ENCODE measurements at regions not wholly inside any gene's neighbourhood (a gene's known extent, or its start where the extent isn't known, plus 50 kb on each side); places are given as distances from the start of the nearest gene placed in this dataset.

DNA sequence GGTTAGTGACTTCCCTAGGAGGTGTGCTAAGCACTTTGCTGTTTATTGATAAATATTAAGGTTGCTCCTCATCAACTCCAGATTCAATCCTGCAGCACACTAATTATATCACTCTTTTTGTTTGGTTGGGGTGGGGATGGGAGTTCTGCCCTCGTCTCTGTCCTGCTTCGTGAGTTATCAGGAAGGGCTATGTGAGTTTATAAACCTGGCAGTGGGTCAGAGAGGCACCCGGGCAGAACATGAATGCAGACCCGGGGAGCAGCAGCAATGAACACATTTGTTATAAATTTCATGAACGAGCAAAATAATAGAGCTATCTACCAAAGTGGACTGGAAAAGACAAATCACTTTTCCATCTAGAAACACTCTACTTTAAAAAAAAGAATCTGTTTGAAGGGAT is 125.5 kb upstream of the WWC1 start:
- no peak for DNase-seq (ENCODE audit: low read depth)

GRCh38 chr5:168167338-168167737 is 124.1 kb upstream of the WWC1 start:
- no peak for DNase-seq (ENCODE audit: low read depth)

GRCh38 chr5:168168978-168169698 is 122.3 kb upstream of the WWC1 start:
- DNase-seq (ENCODE audit: low read depth): no peak

- no peak for DNase-seq (ENCODE audit: low read depth)
These were observed 121.7 kb upstream of the WWC1 start for GRCh38 chr5:168169791-168170190.

- no peak for DNase-seq (ENCODE audit: low read depth)
These were observed 119.3 kb upstream of the WWC1 start for GRCh38 chr5:168171901-168172759.

GRCh38 chr5:168172760-168173223 is 118.7 kb upstream of the WWC1 start:
- no peak for DNase-seq (ENCODE audit: low read depth)

DNA sequence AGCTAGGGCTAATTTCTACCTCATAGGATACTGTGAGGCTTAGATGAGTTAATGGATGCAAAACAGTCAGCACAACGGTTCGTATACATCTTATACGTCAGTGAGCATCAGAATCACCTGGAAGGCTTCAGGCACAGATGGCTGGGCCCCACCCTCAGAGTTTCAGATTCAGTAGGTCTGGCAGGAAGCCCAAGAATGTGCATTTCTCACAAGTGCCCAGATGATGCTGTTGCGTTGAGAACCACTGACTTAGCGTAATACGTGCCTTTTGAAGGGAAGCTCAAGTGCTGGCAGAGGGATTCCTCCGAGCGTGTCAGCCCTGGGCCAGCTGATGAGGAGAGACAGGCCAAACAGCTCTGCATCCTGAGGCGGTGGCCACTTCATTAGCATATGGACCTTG is 117.1 kb upstream of the WWC1 start:
- DNase-seq (ENCODE audit: low read depth): no peak

DNA sequence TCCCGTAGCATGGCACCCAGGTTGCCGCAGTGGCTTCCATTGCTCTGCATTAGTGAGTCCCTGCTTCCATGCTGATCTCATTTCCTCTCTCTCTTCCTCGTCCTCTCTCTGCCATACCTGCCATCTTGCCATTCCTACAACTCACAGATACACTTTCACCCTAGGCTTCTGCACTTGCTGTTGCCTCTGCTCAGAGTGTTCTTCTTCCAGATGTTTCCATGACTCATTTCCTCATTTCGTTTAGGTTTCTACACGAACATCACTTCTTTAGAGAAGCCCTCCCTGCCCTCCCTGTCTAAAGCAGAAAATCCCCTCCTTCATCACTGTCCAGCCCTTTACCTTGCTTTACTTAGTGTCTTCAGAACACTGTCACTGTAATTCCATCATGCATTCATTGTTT is 115.2 kb upstream of the WWC1 start:
- no peak for DNase-seq (ENCODE audit: low read depth)

GRCh38 chr5:168176941-168177340 is 114.5 kb upstream of the WWC1 start:
- no peak for DNase-seq (ENCODE audit: low read depth)

- no peak for DNase-seq (ENCODE audit: low read depth)
These were observed 113.5 kb upstream of the WWC1 start for GRCh38 chr5:168177831-168178450.

GRCh38 chr5:168179192-168179593 is 112.3 kb upstream of the WWC1 start:
- DNase-seq (ENCODE audit: low read depth): no peak

DNA sequence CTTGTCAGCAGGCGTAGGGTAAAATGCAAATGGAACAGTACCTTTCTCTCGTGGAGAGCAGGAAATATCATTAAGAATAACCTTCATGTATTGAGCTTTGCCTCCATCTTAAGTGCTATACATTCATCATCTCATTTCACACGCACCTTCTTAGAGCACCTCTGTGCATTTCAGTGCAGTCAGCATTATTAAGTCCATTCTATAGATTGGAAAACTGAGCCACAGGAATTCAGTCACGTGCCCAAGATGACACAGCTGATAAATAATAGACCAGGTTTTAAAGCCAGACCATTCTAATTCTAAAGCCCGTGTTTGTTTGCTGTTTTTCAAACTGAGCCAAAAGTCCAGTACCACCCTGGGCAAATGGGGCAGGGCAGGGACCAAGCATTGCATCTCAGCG is 109.2 kb upstream of the WWC1 start:
- DNase-seq (ENCODE audit: low read depth): no peak

DNA sequence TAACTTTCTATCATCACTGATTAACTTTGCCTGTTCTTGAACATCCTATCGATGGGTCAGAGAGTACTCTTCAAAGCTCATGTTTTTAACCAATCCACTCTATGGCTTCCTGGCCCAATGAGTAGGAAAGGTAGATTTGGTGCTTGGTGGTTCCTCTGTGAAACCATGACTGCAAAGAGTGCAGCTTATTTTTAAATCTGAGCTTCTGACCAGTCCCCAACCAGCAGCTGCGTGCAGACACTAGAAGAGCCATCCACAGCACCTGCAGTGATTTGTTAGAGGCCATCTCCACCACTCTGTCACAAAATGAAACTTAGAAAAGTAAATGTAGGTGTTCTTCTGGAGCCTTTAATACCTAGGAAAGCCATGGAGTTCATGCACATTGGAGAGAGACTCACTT is 107.3 kb upstream of the WWC1 start:
- DNase-seq (ENCODE audit: low read depth): no peak

DNA sequence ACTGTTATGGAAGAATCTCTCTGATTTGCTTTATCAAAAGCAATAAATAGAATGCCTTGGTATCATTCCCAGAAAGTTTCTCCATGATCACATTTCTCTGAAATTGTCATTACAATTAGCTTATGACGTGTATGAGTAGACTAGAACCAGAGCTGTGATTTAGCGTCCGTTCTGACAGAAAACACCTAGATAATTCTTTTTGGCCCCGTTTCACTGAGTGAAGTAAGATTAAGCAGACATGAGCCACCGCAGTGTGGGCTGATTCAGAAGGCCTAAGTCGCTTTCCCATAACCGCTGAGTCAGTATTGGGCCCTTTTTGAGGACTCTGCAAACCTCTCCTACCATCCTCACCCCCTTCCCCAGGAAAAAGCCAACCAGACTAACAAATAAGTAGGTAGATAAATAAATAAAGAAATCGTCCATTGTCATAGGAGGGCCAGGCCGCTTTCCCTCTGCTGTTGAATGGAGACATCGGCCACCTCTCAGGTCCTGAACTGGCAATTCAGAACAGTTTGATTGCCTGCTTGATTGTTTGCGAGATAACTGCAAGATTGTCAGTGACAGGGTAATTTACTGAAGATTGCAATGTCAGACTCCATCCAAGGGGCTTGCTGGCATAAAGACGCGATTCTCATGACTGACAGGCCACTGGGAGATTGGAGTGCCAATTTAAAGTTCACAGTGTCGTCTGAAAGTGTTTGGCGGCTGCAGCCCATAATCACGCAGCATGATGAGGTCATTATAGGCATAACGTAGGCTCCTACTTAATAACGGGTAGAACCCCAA is 105.0 kb upstream of the WWC1 start:
- no peak for DNase-seq (ENCODE audit: low read depth)

- DNase-seq (ENCODE audit: low read depth): no peak
These were observed 103.8 kb upstream of the WWC1 start for GRCh38 chr5:168187614-168188013.

DNA sequence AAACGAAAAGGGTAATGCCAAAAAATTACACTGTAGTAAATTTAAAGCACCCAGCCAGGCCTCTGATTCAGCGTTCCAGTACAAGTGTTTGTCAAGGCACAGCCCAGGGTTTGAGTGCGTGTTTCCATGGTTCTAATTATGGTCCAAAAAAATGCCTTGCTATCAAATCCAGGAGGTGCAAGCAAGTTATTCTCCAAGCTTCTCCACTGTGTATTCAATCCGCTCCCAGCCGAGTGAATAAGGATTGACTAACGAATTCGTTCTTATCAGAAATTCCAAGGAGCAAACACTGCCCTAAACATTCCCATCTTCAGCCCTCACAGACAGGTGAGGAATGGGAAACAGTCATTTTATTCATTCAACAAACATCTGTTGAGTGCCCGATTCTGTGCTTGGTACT is 103.3 kb upstream of the WWC1 start:
- no peak for DNase-seq (ENCODE audit: low read depth)

- no peak for DNase-seq (ENCODE audit: low read depth)
These were observed 99.3 kb upstream of the WWC1 start for GRCh38 chr5:168192120-168192519.

GRCh38 chr5:168193493-168194250 is 97.8 kb upstream of the WWC1 start:
- no peak for DNase-seq (ENCODE audit: low read depth)

DNA sequence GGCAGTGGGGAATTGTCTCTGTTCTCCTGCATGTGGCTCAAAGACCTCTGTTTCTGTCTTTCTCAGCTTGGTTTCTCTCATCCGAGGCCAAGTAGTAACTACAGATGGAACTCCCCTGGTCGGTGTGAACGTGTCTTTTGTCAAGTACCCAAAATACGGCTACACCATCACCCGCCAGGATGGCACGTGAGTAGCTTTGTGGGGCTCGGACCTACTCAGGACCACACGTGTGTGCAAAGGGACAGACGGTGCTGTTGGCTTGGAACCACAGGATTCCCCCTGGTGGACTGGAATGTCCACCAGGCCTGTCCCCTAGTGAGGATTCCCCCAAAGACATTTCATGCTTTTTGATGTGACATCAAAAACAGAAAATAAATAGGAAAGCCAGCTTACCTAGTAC is 96.3 kb upstream of the WWC1 start:
- DNase-seq (ENCODE audit: low read depth): no peak

GRCh38 chr5:168198359-168198758 is 93.1 kb upstream of the WWC1 start:
- DNase-seq (ENCODE audit: low read depth): no peak

- DNase-seq (ENCODE audit: low read depth): no peak
These were observed 88.4 kb upstream of the WWC1 start for GRCh38 chr5:168202996-168203395.
